ENCODE measurements at regions not wholly inside any gene's neighbourhood (a gene's known extent, or its start where the extent isn't known, plus 50 kb on each side); places are given as distances from the start of the nearest gene placed in this dataset.

- Histone ChIP-seq H2BK20ac (ENCODE audit: low read depth, low read length) (no peak overlapping the region), H4K8ac (ENCODE audit: low read depth in 2 of 2, low read length in 2 of 2) (no peak overlapping the region), H2BK15ac (ENCODE audit: low read depth, low read length) (no peak overlapping the region), H2BK120ac (ENCODE audit: low read depth, low read length) (no peak overlapping the region), H3K4me1 (ENCODE audit: control insufficient read depth, insufficient read depth, low read length) (no peaks in the 10 kb centered on the region), H3K4ac (ENCODE audit: low read depth, low read length) (no peak overlapping the region), H3K9me1 (ENCODE audit: insufficient read depth, low read length) (no peaks in the 10 kb centered on the region), H3K18ac (ENCODE audit: low read depth, low read length) (no peak overlapping the region), H2AFZ (replicated peaks; ENCODE audit: low read length, poor library complexity) (no peak overlapping the region), H3K14ac (replicated peaks; ENCODE audit: low read depth, low read length) (no peak overlapping the region), H3K9ac (ENCODE audit: low read depth, low read length) (no peak overlapping the region), H3K4me2 (ENCODE audit: low read depth, low read length) (no peak overlapping the region), H3K27me3 (ENCODE audit: control insufficient read depth, insufficient read depth, low read length) (no peaks in the 10 kb centered on the region), H3K79me1 (ENCODE audit: low read depth in 1 of 2, low read length in 2 of 2) (no peaks in the 10 kb centered on the region), H2AK5ac (ENCODE audit: low read depth, low read length) (no peak overlapping the region), H3K36me3 (ENCODE audit: control insufficient read depth, insufficient read depth, low read length) (no peaks in the 10 kb centered on the region), H3K23ac (ENCODE audit: low read depth, low read length) (no peak overlapping the region), H4K20me1 (ENCODE audit: insufficient read depth, low read length) (no peaks in the 10 kb centered on the region), H3K4me3 (ENCODE audit: insufficient read depth, low read depth, low read length) (no peak overlapping the region), H2AK9ac (replicated peaks; ENCODE audit: low read depth, low read length, poor library complexity) (no peak overlapping the region), H4K91ac (ENCODE audit: insufficient read depth, low read depth, low read length) (no peak overlapping the region), H2BK5ac (ENCODE audit: low read depth, low read length, poor library complexity, severe bottlenecking) (no peak overlapping the region), H3K56ac (ENCODE audit: extremely low read depth, insufficient read depth, low read length) (no peak overlapping the region), H4K5ac (ENCODE audit: low read depth, low read length) (no peak overlapping the region), H3K9me3 (ENCODE audit: control insufficient read depth, insufficient read depth, low read length) (peaks cover 7% of the 10 kb centered on the region), H3K27ac (ENCODE audit: insufficient read depth, low read length) (no peak overlapping the region)
- ATAC-seq (ENCODE audit: low read depth): no peak
- no peak for DNase-seq
- in situ Hi-C loops (cut with MboI; ENCODE audit: low sequenced_read_pairs): no loop called here
- BruUV-seq (replicated peaks): no TSS peak
- intact Hi-C loops (cut with micrococcal nuclease): no loop called here
- no peak for TF ChIP-seq BHLHE40 (IDR thresholded peaks at IDR 0.05; ENCODE audit: low read depth, low read length)
- TF ChIP-seq NFE2L2 (IDR thresholded peaks at IDR 0.05; ENCODE audit: low read depth, low read length): no peak
- TF ChIP-seq ELK1 (IDR thresholded peaks at IDR 0.05; ENCODE audit: borderline replicate concordance, low read depth, low read length): no peak
- no peak for TF ChIP-seq FOS (IDR thresholded peaks at IDR 0.05; ENCODE audit: low read depth, low read length)
- no peak for TF ChIP-seq MAFK (IDR thresholded peaks at IDR 0.05; ENCODE audit: low read depth, low read length)
- TF ChIP-seq CEBPB (IDR thresholded peaks at IDR 0.05; ENCODE audit: low read depth, low read length): no peak
- no peak for TF ChIP-seq MAZ (IDR thresholded peaks at IDR 0.05; ENCODE audit: borderline replicate concordance, low read depth, low read length)
- no peak for TF ChIP-seq RCOR1 (IDR thresholded peaks at IDR 0.05; ENCODE audit: insufficient replicate concordance, low read length)
- no peak for TF ChIP-seq CHD1 (IDR thresholded peaks at IDR 0.05; ENCODE audit: low read depth, low read length)
- no peak for TF ChIP-seq POLR2A (IDR thresholded peaks at IDR 0.05; ENCODE audit: low read depth, low read length)
- no peak for TF ChIP-seq RAD21 (IDR thresholded peaks at IDR 0.05; ENCODE audit: low read length)
- TF ChIP-seq, protein P1, sequence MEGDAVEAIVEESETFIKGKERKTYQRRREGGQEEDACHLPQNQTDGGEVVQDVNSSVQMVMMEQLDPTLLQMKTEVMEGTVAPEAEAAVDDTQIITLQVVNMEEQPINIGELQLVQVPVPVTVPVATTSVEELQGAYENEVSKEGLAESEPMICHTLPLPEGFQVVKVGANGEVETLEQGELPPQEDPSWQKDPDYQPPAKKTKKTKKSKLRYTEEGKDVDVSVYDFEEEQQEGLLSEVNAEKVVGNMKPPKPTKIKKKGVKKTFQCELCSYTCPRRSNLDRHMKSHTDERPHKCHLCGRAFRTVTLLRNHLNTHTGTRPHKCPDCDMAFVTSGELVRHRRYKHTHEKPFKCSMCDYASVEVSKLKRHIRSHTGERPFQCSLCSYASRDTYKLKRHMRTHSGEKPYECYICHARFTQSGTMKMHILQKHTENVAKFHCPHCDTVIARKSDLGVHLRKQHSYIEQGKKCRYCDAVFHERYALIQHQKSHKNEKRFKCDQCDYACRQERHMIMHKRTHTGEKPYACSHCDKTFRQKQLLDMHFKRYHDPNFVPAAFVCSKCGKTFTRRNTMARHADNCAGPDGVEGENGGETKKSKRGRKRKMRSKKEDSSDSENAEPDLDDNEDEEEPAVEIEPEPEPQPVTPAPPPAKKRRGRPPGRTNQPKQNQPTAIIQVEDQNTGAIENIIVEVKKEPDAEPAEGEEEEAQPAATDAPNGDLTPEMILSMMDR (conservative IDR thresholded peaks at IDR 0.05; ENCODE audit: low read depth, low read length): no peak
- no peak for TF ChIP-seq MXI1 (IDR thresholded peaks at IDR 0.05; ENCODE audit: borderline replicate concordance, low read depth, low read length)
- ChIA-PET CTCF (no interaction called here), POLR2A (ENCODE audit: unreplicated experiment) (no interaction called here)
- WGBS, 2 experiments (ENCODE audit: extremely low coverage in 2 of 2, insufficient read length in 1 of 2): 61% methylated on average over 2 of the region's 9 CpGs; no CpG with 5 or more reads in 1 of the 2 experiments
- dilution Hi-C loops (cut with HindIII; ENCODE audit: low sequenced_read_pairs, unreplicated experiment): no loop called here
Observed at GRCh38 chr16:73710526-73710925, 586.1 kb upstream of the PSMD7 start.
